ENCODE measurements at regions not wholly inside any gene's neighbourhood (a gene's known extent, or its start where the extent isn't known, plus 50 kb on each side); places are given as distances from the start of the nearest gene placed in this dataset.
"Not testable (repeated sequence)": the region's sequence is repeated elsewhere in the genome, so short reads cannot be mapped to it uniquely, and the experiment has no call there.

DNA sequence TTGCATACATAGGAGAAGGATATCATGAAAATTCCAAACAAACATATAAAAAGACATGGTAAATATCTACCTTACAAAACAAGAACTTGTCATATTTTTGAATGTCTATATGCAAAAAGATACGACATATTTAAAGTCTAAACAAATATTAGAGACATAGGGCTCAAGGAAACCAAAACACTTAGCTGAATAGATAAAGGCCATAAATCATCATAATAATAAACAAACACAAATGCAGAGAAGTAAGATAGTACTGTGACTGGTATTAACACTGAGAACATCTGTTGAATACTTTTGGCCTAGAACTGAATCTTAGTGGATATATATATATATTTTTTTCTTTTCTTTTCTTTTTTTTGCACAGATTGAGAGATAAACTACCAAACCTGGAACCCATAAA is 435.8 kb downstream of the KCNJ18 start:
- Mint-ChIP-seq H3K36me3 (ENCODE audit: low read depth) (no peaks in the 10 kb centered on the region), H3K27ac (no peak overlapping the region), H3K27me3 (no peaks in the 10 kb centered on the region), H3K4me3 (no peak overlapping the region), H3K9me3 (peaks cover 18% of the 10 kb centered on the region), H3K4me1 (ENCODE audit: low read depth) (no peaks in the 10 kb centered on the region)
- no peak for TF ChIP-seq CTCF (IDR thresholded peaks at IDR 0.05)
- ATAC-seq (no peak), DNase-seq (no peak)
- ChIA-PET CTCF (no interaction called here), POLR2A (no interaction called here)
- intact Hi-C loops (cut with micrococcal nuclease): no loop called here

DNA sequence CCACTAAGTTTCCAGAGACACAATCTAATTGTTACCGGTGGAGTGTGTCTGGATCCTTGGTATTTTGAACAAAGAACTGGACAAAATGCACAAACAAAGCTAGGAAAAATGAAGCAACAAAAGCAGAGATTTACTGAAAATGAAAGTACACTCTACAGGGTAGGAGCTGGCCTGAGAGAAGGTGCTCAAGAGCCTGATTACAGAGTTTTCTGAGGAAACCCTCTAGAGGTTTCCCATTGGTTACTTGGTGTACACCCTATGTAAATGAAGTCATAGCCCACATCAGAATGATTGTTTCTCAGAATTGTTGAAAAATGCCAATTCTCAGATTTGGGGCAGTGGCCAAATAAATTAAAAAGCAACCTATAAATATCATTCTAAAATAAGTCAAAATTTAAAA is 436.4 kb downstream of the KCNJ18 start:
- Mint-ChIP-seq H3K36me3 (ENCODE audit: low read depth) (no peaks in the 10 kb centered on the region), H3K4me3 (no peak overlapping the region), H3K27me3 (no peaks in the 10 kb centered on the region), H3K9me3 (peaks cover 18% of the 10 kb centered on the region), H3K27ac (no peak overlapping the region), H3K4me1 (ENCODE audit: low read depth) (no peaks in the 10 kb centered on the region)
- ChIA-PET CTCF (no interaction called here), POLR2A (no interaction called here)
- intact Hi-C loops (cut with micrococcal nuclease): no loop called here
- no peak for TF ChIP-seq CTCF (IDR thresholded peaks at IDR 0.05)
- DNase-seq: no peak
- ATAC-seq: no peak

GRCh38 chr17:22129920-22130319 is 437.6 kb downstream of the KCNJ18 start:
- H3K4me1 Mint-ChIP-seq (ENCODE audit: low read depth); CTCF ChIA-PET; DNase-seq; H3K4me3 Mint-ChIP-seq; H3K36me3 Mint-ChIP-seq (ENCODE audit: low read depth); ATAC-seq; POLR2A ChIA-PET; H3K27me3 Mint-ChIP-seq; intact Hi-C loops (cut with micrococcal nuclease); H3K27ac Mint-ChIP-seq: not testable (repeated sequence)
- peaks cover 20% of the 10 kb centered on the region for H3K9me3 Mint-ChIP-seq

DNA sequence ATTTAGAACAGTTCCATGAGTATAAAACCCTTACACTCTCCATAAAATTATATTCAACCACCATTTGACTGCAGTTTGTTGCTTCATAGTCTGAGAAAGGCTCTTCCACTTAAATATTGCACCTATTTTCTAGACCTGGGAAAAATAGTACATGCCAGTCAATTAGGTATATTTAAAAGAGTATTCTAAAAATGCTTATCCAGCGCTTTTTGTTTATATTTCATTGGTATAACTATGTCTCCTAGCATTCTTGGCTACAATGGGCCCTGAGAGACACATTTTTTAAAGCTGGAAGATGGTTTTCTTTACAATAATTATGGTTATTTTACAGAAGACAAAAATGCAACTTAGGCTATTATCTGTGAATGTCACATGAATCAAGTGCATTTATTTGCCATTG is 439.4 kb downstream of the KCNJ18 start:
- Mint-ChIP-seq H3K36me3 (ENCODE audit: low read depth) (no peaks in the 10 kb centered on the region), H3K27ac (no peak overlapping the region), H3K9me3 (peaks cover 24% of the 10 kb centered on the region), H3K4me1 (ENCODE audit: low read depth) (no peaks in the 10 kb centered on the region), H3K4me3 (no peak overlapping the region), H3K27me3 (no peaks in the 10 kb centered on the region)
- intact Hi-C loops (cut with micrococcal nuclease): no loop called here
- ChIA-PET POLR2A (no interaction called here), CTCF (no interaction called here)
- TF ChIP-seq CTCF (IDR thresholded peaks at IDR 0.05): no peak
- ATAC-seq (no peak), DNase-seq (no peak)

DNA sequence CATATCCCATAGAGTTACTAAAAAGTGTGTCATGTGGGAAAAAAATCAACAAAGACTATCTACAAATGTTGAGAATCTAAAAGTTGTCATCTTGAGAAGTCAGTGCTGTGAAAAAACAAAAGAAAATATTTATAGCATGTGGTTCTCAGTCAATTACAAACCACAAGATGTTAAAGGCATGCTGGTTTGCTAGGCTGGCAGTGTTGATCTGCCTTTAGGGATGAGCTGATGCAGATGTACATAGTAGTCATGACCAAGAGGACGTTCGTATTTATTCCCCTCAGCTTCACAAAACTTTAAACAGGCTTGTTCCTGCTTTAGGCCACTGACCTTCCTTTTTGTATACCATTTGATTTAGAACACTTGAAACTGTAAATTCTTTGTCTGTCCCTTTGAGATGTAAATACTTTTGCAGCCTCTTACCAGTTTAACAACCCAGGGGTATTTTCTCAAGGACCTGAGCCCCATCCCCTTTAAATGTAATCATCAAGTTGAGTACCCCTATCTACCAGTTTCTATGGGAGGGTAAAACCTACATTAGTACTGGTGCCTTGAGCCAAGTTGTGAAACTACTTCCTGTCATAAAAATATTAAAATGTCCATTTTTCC is 446.6 kb downstream of the KCNJ18 start:
- Mint-ChIP-seq H3K36me3 (ENCODE audit: low read depth) (no peaks in the 10 kb centered on the region), H3K4me3 (no peak overlapping the region), H3K27ac (no peak overlapping the region), H3K9me3 (peaks cover 5% of the 10 kb centered on the region), H3K4me1 (ENCODE audit: low read depth) (no peaks in the 10 kb centered on the region), H3K27me3 (no peaks in the 10 kb centered on the region)
- POLR2A ChIA-PET: no interaction called here
- intact Hi-C loops (cut with micrococcal nuclease): no loop called here
- ATAC-seq: no peak
- no peak for TF ChIP-seq CTCF (IDR thresholded peaks at IDR 0.05)
- no peak for DNase-seq
- CTCF ChIA-PET: no interaction called here

DNA sequence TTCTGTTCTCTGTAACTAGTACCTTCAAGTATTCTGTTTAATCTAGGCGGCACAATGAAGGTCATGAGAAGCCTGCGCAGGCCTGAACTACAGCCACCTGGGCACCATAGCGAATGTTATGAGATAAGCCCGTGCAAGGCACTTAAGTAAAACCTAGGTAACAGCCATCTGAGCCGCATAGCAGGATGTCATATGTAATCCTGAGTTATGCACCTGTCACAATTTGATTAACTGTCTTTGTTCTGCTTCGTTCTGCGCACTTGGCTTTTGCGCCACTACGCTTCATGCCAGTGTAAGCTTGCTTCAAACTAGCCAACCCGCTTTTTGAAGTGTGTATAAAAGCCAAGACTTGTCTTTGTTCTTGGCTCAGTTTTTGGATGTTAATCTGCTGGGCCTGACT is 449.8 kb downstream of the KCNJ18 start:
- H3K4me3 Mint-ChIP-seq: no peak overlapping the region
- DNase-seq: no peak
- peaks cover 4% of the 10 kb centered on the region for H3K9me3 Mint-ChIP-seq
- no peaks in the 10 kb centered on the region for H3K4me1 Mint-ChIP-seq (ENCODE audit: low read depth)
- no peak for TF ChIP-seq CTCF (IDR thresholded peaks at IDR 0.05)
- CTCF ChIA-PET: no interaction called here
- H3K27me3 Mint-ChIP-seq: no peaks in the 10 kb centered on the region
- POLR2A ChIA-PET: no interaction called here
- ATAC-seq: no peak
- intact Hi-C loops (cut with micrococcal nuclease): no loop called here
- no peaks in the 10 kb centered on the region for H3K36me3 Mint-ChIP-seq (ENCODE audit: low read depth)
- no peak overlapping the region for H3K27ac Mint-ChIP-seq

Data from activated CD8-positive, alpha-beta T cell treated with anti-CD3 and anti-CD28 coated beads for 36 hours (primary cell).